DMS114 treated with DMSO at 0.1 percent for 48 hours (cell line): ENCODE measurements at regions not wholly inside any gene's neighbourhood (a gene's known extent, or its start where the extent isn't known, plus 50 kb on each side); places are given as distances from the start of the nearest gene placed in this dataset.
"Not testable (repeated sequence)": the region's sequence is repeated elsewhere in the genome, so short reads cannot be mapped to it uniquely, and the experiment has no call there.

ENCODE experiments used
- DNase-seq: peaks from one replicate; lab custom pipeline; 2025; ENCODE audit not compliant: unreplicated experiment; lab: John Stamatoyannopoulos, UW

GRCh38 chr9:72433616-72434267 lies 68.7 kb upstream of the ZFAND5 start:
- not testable (repeated sequence) for DNase-seq

GRCh38 chr9:72431036-72431435 lies 66.0 kb upstream of the ZFAND5 start:
- no peak for DNase-seq

GRCh38 chr9:72428329-72428728 lies 63.3 kb upstream of the ZFAND5 start:
- DNase-seq, result no peak

- no peak for DNase-seq
Measured at GRCh38 chr9:72427801-72428200, 62.8 kb upstream of the ZFAND5 start.

GRCh38 chr9:72424131-72424530 lies 59.1 kb upstream of the ZFAND5 start:
- DNase-seq, result no peak

- DNase-seq, result no peak
Measured at GRCh38 chr9:72422214-72422613, 57.2 kb upstream of the ZFAND5 start.

GRCh38 chr9:72420783-72421182 lies 55.8 kb upstream of the ZFAND5 start:
- DNase-seq, result no peak

- DNase-seq, result no peak
Measured at GRCh38 chr9:72415948-72416347, 50.9 kb upstream of the ZFAND5 start.

GRCh38 chr9:72415163-72415562 lies 50.2 kb upstream of the ZFAND5 start:
- no peak for DNase-seq
